MV-4-11 (cell line): ENCODE measurements at regions not wholly inside any gene's neighbourhood (a gene's known extent, or its start where the extent isn't known, plus 50 kb on each side); places are given as distances from the start of the nearest gene placed in this dataset.
A peak's percentile ranks its signal among the peaks of the same experiment; 100 is the strongest.

Experiments
- DNase-seq: peaks from one replicate; lab custom pipeline; 2025; lab: John Stamatoyannopoulos, UW

DNA sequence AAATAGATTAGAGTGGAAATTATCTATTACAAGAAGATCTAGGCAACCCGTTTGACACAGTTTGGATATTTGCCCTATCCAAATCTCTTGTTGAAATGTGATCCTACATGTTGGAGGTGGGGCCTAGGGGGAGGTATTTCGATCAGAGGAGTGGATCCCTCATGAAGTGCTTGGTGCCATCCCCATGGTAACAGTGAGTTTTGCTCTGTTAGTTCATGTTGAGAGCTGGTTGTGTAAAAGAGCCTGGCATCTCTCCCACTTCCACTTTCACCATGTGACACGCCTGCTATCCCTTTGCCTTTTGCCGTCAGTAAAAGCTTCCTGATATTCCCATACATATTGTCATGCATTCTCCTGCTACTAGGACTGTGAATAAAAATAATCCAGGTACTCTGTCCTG is 66.4 kb upstream of the FLRT2 start:
- peak; percentile 74 for DNase-seq

DNA sequence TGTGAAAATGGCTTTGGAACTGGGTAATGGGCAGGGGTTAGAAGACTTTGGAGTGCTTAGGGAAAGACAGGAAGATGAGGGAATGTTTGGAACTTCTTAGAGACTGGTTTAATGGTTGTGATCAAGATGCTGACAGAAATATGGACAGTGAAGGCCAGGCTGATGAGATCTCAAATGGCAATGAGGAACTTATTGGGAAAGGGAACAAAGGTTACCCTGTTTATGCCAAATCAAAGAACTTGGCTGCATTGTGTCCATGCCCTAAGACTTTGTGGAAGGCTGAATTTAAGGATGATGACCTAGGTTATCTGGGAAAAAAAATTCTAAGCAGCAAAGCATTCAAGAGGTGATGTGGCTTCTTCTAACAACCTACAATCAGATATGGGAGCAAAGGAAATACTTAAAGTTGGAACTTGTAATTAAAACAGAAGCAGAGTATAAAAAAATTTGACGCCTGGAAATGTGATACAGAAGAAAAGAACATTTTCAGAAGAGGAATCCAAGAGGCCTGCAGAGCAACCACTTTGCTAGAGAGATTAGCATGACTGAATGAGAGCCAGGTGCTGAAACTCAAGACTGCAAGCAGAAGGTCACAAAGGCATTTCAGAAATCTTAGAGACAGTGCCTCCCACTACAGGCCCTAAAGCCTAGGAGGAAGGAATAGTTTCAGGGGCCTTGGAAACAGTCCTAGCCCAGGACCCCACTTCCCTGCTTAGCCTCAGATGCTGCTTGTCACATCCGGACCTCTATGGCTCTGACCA is 65.6 kb upstream of the FLRT2 start:
- DNase-seq = no peak

DNA sequence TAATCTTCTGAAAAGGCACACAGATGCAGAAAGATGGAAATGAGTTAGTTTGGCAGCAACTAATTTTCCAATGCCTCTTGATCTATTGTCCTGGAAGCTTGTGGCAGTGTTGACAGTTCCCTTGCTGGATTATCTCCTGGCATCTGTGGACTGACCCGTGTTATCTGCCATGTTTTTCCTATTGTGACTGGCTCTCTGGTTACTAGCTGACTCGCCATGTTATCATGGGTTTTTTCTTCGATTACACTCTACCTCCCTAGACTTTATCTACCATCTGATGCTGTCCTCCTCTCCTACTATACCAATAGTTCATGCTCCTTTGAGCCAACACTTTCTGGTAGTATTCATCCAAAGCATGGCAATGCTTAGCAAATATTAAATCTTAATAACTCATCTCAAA is 63.3 kb upstream of the FLRT2 start:
- no peak for DNase-seq

DNA sequence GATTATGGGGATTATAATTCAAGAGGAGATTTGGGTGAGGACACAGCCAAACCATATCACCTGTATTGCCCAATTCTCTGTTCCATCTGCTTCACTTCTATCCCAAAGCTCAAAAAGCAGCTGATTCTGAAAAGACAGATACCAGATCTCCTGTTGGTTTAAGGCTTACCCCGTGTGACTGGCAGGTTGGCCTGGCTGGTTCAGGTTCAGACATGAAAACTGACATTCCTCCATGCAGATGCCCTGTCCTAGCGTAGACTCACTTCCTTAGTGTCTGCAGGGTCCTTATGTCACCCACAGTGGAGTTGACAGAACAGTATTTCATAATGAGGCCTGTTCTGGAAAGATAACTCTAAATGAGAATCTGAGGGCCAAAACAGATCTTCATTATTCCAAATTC is 61.1 kb upstream of the FLRT2 start:
- no peak for DNase-seq

DNA sequence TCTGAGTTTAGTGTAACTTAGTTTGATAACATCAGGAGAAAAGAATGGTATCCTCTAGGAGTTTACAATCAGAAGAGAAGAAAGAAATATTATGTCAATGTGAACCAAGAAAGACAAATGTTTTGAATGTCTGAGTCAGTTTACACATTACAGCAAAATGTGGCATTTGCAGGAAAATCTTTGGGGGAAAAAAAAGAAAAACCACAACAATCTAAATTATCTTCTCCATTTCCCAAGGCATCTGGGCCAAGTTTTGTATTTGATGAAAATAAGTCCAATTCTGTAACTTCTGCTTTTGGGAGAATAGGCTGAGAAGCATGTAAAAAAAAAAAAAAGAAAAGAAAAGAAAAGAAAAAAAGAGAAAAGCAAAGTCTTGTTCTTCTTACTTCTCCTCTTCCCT is 58.8 kb upstream of the FLRT2 start:
- peak; percentile 52 for DNase-seq

DNA sequence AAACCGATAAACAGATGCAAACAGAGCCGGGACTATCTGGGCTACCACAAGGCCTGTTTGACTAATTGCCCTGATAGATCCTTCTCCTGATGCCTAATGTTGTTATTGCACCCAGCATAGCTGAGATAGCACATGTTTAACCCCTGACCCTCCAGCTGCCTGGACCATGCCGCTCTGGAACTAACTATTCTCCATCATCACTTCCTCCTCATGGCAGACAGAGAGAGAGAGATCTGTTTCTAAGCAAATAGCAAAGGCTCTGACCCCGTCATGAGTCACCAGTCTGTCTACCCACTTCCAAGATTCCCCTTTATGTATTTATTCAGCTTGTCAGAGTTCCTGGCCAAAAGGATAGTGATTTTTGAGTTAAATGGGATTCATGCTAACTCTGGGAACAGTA is 58.2 kb upstream of the FLRT2 start:
- DNase-seq = peak; percentile 57

DNA sequence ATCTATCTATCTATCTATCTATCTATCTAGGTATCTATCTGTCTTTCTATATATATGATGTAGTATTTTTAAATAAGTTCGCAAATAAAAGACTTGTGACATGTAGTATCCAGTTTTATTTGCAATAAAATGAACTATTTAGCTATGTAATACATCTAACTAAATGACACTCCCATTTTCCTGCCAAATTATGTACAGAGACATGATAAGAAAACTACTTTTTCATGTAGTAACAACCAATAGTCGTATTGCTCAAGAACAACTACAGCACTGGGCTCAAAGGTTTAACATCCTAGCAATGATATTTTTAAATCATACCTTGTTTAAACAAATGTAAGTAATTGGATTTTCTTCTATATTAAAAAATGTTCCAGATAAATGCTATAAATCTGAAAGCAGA is 55.5 kb upstream of the FLRT2 start:
- no peak for DNase-seq

DNA sequence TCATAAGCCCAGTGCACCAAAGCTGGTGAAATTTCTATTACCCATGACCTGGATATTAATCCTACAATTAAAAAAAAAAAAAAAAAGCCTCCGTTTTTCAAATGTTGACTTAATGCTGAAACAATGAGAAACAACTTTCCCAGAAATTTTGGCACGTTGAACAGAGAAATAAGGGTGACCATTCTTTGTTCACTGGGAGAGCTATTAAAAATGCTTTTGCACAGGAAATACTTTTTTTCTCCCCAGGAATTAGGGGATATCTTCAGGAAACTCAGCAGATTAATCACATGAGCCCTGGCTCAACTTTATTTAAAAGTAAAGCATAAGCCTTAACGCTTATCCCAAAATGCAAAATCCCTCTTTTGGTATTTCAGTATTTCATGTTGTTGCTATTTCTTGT is 54.8 kb upstream of the FLRT2 start:
- no peak for DNase-seq

DNA sequence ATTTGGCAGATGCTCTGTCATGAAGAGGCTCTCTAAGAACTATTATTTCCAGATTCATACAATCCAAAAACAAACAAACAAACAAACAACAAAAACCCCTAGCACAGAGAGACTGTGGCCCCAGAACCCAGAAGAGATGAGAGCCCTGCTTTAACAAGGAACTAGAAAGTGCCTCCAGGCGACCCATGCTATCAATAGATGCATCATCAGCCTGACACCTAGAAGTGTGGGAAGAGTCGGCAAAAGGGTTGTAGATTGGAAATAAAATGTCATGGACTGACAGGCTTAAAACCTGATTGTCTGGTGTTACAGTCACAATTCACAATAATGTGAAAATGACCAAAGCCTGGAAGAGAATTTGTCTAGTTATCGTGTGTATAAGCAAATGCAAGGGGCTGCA is 50.6 kb upstream of the FLRT2 start:
- no peak for DNase-seq

DNA sequence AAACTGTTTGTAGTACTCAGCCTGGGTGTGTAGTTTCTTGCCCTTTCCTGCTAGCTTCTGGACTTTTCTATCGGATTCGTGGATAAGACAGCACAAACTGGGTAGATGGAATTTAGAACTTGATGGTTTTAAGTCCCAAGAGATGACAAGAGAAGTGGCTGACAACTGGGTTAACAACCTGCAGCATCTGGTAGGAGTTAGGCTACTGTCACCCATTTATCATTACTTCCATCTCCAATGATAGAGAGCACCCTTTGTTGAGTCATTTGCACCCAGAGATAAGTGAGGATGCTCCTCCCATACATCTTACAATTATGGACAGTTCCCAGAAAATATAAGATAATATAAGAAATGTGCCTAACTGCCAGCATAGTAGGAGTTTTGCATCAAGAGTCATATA is 50.2 kb upstream of the FLRT2 start:
- DNase-seq = no peak
